Right forelimb (tissue), 1 donor: ENCODE measurements at regions not wholly inside any gene's neighbourhood (a gene's known extent, or its start where the extent isn't known, plus 50 kb on each side); places are given as distances from the start of the nearest gene placed in this dataset.
"Not testable (repeated sequence)": the region's sequence is repeated elsewhere in the genome, so short reads cannot be mapped to it uniquely, and the experiment has no call there.

Source experiments
- DNase-seq: peaks from one replicate; pipeline ENCODE4 v3.0.0-alpha.2; 2018

GRCh38 chr10:25076506-25077177, 60.2 kb downstream of the THNSL1 start:
- DNase-seq: no peak

DNA sequence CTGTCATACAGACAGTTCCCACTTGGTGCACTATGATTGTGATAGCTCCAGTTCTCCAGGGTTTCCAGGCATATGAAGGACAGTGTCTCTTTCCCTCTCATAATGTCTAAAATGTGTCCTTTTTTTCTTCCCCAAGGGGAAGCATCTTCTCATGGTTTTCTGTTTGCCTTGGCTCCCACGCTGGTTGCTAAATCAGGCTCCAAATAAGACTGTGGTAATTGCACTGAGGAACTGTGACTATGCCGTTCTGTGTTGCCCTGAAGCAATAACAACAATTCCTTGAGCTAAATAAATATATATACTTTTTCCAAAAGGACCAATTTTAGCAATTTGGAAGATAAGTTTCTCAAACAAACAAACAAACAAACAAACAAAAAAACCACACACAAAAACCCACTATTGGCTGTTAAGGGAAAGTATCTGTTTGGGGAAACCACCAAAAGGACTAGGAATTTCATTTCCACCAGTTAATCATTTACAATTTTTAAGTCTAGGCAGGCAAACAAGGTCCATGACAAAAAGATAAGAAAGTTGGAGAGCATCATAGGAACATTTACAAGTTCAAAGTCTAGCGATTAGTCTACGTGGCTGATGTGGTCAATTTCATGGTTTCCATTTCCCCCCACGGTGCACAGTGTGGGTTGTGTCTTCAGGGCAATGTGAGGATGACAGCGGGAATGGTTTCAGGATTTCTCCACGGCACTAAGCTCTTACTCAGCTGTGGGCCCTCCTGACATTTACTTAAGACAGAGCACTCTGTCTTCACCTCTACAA, 62.4 kb downstream of the THNSL1 start:
- no peak for DNase-seq

DNA sequence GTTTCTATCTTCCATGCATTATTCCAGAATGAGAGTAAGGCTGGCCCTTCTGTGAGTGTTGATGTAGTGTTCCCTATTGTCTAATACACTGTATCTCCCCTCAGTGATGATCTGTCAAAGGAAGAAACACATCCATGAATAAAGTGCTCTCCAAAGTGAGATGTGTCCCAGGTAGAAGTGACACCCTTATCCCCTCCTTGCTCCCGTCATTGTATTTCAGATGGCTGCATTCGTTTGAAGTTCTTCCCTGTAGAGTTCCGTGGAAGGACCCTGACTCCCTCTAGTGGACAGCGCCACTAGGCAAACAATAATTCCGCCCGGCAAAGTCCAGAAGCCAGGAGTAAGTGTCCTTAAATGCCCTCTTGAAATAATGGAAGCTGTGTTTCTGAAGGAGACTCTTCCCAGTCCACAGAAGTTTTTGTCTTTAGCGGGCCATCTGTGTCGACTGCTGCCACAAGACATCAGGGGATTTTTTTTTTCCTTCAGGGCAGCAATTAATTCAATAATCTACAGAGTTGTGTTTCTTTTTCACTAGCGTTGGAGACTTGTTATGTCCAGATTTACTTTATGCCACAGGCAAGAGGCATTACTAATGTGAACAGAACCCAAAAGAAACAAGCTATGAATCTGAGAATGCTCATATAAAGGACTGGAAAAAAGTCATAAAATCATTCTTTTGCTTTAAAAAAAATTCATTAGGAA, 64.6 kb downstream of the THNSL1 start:
- peak; percentile 84 for DNase-seq

DNA sequence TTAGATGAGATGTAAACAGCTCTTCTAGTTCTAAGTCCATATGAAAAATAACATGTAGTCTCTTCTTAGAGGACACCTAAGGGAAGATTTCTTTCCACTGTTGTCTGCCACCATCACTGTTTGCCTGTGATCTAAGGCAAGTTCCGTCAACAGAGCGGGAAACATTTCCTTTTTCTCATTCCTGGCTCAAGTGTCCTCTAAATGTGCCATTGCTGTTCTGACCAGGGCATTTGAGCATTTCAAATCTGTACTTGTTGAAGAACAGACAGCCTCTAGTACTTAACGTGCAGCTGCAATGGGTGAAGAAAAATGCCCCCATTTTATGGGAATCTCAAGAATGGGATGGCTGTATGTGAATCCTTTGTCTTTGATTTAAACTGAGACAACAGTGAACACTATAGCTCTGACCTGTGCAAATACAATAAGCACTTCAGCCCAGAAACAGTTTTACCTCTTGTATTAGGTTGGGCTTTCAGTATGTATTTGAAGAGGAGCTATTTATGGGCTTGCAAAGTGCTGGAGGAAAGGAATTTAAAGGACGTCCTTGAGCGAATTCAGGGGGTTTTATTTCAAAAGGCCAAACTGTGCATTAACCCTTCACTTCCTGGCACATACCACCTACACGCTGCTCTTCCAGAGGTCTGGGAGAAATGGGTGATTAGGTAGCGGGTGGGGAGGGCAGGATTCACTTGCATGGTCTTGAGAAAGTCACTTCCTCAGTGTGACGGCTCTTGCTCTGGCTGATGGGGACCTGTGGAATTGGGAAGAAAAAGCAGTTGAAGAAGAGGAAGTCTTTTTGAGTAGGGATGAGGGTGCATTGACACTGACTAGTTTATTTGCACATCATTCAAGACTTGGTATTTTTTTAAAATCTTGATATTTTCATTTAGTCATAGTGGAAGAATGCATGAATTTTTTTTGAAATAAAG, 66.1 kb downstream of the THNSL1 start:
- DNase-seq: no peak

GRCh38 chr10:25083546-25084111, 67.2 kb downstream of the THNSL1 start:
- no peak for DNase-seq

DNA sequence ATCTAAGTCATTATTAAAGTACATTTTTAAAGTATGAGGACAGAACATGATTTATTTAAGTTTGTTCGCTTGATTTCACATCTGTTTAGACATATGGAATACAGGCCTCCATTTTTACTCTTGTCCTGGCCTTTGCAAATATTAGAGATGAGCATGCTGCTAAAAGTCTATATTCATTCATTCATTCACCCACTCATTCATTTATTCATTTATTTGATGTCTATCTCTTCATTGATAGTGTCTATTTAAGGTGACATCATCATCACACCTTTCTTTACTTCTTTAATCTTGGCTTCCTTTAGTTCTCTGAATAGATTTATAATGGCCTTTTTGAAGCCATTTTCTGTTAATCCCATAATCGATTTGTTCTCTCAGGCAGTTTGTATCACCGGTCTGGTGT, 68.0 kb downstream of the THNSL1 start:
- DNase-seq: no peak

- DNase-seq: no peak
Measured at GRCh38 chr10:25094590-25094989, 78.2 kb downstream of the THNSL1 start.

- DNase-seq: no peak
Measured at GRCh38 chr10:25097669-25098411, 77.0 kb upstream of the GPR158 start.

GRCh38 chr10:25100141-25100540, 74.7 kb upstream of the GPR158 start:
- DNase-seq: no peak

- DNase-seq: no peak
Measured at GRCh38 chr10:25101461-25102146, 73.2 kb upstream of the GPR158 start.

DNA sequence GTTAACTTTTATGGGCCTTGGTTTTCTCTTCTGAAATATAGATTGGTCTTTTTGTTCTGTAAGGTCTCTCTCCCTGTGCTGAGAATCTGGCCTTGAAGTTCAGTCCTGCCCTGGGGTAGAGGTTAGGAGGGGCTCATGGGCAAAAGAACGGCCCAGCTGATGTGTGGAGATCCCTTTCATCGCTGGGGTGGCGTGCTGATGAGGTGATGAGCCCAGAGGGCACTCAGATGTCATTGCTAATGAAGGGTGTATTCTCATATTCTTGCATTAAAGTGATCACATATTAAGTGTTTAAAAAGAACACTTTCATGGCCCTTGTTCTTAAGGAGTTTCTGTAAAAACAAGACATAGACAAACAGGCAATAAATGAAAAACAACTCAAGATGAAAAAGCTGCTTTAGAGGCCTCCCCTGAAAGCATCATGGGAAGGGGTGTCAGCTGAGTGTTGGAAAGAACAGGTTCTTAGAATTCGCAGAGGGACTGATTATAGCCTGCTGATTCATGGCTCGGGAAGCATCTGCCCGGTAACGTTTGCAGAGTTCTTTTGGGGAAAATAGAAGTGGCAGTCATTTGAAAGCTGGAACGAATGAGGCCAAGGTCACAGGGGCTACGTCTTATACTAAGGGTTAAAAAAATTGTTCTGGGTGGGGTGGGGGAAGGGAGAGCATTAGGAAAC, 72.5 kb upstream of the GPR158 start:
- no peak for DNase-seq

GRCh38 chr10:25103703-25104102, 71.1 kb upstream of the GPR158 start:
- no peak for DNase-seq

DNA sequence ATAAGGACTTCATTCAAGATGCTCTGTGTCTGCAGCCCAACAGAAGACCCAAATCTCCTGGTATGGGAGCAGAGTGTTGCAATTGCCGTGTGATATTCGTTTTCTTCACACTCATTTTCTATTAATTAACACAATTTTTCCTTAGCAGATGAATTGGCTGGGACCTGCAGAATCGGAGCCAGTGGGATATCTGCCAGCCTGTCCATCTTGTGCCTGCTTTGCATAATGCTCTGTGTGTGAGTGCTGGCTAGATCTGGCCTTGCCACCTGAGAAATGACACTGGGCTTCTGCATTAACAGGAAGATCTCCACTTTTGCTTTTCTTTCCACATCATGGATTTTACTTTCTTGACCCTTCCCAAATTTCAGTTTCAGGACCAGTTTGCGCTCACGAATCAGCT, 70.4 kb upstream of the GPR158 start:
- no peak for DNase-seq

- no peak for DNase-seq
Measured at GRCh38 chr10:25105262-25105661, 69.5 kb upstream of the GPR158 start.

GRCh38 chr10:25105743-25106260, 69.0 kb upstream of the GPR158 start:
- no peak for DNase-seq

DNA sequence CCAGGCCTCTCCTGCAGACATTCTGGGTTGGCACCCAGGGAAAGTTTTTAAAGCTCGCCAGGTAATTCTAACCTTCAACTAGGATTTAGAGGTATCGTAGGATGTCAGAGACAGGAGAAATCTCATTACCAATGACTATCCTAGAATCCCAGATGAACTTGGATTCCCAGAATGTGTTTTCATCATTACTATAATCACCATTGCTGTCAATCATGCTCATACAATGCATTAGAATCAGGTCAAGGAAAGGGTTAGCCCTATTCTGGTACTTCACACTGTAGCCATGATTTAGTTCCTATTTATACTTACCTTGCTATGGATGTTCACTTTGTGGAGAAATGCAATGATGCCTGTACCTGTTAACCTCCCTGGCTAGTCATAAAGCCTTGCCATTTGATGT, 67.0 kb upstream of the GPR158 start:
- no peak for DNase-seq

DNA sequence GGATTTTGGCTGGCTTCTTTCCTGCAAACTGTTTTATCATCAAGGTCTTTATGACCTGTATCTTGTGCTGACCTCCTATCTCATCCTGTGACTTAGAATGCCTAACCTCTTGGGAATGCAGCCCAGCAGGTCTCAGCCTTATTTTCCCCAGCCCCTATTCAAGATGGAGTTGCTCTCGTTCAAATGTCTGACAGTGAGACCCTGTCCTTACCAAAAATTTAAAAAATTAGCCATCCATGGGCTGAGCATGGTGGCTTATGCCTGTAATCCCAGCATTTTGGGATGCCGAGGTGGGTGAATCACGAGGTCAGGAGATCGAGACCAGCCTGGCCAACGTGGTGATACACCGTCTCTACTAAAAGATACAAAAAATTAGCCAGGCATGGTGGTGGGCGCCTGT, 64.9 kb upstream of the GPR158 start:
- DNase-seq: not testable (repeated sequence)

- DNase-seq: no peak
Measured at GRCh38 chr10:25112016-25112415, 62.8 kb upstream of the GPR158 start.

GRCh38 chr10:25113191-25114035, 61.4 kb upstream of the GPR158 start:
- DNase-seq: peak; percentile 79
